Vagina (tissue), 2 donors: ENCODE measurements at regions not wholly inside any gene's neighbourhood (a gene's known extent, or its start where the extent isn't known, plus 50 kb on each side); places are given as distances from the start of the nearest gene placed in this dataset.

Experiments
- CTCF ChIP-seq, 3 experiments: fragments of 450-650 bp in 2 of 3; fragments of 200-600 bp in 1 of 3; sonication (generic) in 1 of 3; IDR thresholded peaks; one replicate each; pipeline ENCODE4 v1.5.1; 2017 to 2019; ENCODE audit warnings: antibody characterized with exemption in 3 of 3, mild to moderate bottlenecking in 2 of 3, moderate library complexity in 2 of 3
- POLR2A ChIP-seq, 2 donors: fragments of 450-650 bp; IDR thresholded peaks; one replicate each; pipeline ENCODE4 v1.6.1; 2017; ENCODE audit warnings: antibody characterized with exemption in 2 of 2, mild to moderate bottlenecking in 2 of 2, moderate library complexity in 2 of 2
- POLR2AphosphoS5 ChIP-seq, 2 donors: sonication (generic); formaldehyde crosslinking; IDR thresholded peaks; one replicate each; pipeline ENCODE4 v1.9.0; 2017; ENCODE audit warnings: antibody characterized with exemption in 2 of 2, mild to moderate bottlenecking in 2 of 2, low read depth in 1 of 2; ENCODE audit not compliant: insufficient read depth in 1 of 2

GRCh38 chr2:123917241-123917640 is 107.8 kb upstream of the CNTNAP5 start:
- TF ChIP-seq POLR2AphosphoS5 (IDR thresholded peaks at IDR 0.05; ENCODE audit: insufficient read depth in 1 of 2, low read depth in 1 of 2), result no peak
- no peak for TF ChIP-seq CTCF (IDR thresholded peaks at IDR 0.05)
- no peak for TF ChIP-seq POLR2A (IDR thresholded peaks at IDR 0.05)
